ENCODE measurements at regions not wholly inside any gene's neighbourhood (a gene's known extent, or its start where the extent isn't known, plus 50 kb on each side); places are given as distances from the start of the nearest gene placed in this dataset.
"Not testable (repeated sequence)": the region's sequence is repeated elsewhere in the genome, so short reads cannot be mapped to it uniquely, and the experiment has no call there.

DNA sequence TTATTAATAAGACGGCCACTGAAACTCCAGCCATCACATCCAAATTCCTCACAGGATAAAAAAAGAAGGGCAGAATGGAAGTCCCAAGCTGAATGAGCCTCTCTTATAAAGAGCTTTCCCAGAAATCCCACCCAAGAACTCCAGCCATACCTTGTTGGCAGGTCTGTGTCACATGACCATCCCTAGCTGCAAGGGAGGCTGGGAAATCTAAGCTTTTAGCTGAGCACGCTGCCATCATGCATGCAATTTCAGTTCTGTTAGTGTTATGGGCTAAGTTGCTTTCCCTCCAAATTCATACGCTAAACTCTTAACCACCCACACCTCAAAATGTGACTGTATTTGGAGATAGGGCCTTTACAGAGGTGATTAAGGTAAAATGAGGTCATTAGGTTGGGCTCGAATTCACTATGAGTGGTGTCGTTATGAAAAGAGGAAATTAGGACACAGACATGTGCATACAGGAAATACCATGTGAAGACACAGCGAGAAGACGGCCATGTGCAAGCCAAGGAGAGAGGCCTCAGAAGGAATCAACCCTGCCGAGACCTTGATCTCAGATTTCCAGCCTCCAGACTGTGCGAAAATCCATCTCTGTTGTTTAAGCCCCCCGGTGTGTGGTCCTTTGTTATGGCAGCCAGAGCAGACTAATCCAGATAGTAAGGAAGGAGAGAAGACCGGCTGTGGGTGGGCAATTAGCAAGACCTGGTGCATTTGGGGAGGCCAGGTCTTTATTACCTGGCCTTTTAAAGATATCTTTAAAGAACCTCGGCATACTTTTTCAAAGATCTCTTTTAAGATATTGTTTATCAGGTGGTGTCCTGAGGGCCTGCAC is 317.6 kb downstream of the BCOR start:
- DNase-seq = no peak

DNA sequence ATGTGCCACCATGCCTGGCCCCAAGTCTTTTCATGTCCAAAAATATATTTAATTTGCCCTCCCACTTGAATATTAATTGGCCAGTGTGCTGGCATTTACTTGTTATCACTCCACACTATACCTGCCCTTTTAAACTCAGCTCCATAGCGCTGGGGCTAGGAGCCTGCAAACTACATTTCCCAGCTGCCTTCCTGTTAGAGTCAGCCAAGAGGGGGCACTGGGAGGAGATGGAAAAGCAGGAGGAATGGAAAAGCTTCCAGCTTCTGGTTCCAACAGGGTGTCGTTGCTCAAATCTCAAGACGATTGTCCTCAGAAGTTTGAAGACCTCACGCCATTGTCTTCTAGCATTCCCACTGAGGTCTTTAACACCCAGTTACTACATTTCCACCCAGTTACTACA is 315.5 kb downstream of the BCOR start:
- no peak for DNase-seq

DNA sequence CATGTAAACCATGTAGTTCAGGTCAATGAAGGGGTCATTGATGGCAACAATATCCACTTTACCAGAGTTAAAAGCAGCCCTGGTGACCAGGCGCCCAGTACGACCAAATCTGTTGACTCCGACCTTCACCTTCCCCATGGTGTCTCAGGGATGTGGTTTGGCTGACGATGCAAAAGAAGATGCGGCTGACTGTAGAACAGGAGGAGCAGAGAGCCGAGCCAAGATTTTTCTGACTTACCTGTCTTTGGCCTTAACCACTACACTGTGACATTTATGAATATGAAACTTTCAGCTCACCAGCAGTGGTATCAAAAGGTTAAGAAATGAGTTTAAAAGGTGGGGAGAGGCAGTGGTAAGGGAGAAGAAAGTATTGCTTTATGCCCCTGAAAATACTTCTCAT is 309.8 kb downstream of the BCOR start:
- no peak for DNase-seq

DNA sequence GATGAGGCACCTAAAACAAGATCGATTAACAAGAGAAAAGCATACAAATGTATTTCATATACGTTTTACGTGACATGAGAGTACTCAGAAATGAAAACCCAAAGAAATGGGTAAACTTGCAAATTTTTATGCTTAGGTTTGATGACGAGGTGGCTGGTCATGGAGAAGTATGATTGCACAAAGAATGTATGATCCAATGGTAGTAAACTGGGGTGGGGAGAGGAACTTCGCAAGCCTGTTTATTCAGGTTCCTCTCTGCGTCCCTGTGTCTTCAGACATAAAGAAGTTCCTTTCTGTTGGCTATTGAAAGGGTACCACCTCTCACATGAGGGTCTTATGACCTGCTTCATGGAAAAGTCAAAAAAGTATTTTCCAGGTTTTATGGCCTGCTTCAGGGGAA is 309.2 kb downstream of the BCOR start:
- DNase-seq = no peak

DNA sequence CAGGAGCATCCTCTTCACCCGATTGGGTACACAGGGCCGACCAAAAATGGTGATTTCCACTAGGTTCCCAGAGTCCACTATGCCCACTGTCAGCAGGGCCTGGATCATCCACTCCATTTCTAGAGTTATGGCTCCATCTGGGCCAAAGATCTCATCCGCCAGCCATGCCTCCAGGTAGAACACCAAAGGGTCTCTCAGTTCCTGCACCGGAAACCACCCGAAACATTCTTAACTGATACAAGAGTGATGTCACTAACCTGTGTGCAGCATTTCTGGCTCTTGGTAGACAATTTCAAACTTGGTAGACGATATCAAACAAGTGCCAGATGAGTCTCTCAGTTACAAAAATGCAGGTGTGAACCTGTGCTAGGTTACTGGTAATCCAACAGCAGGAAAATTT is 306.1 kb downstream of the BCOR start:
- DNase-seq = no peak

DNA sequence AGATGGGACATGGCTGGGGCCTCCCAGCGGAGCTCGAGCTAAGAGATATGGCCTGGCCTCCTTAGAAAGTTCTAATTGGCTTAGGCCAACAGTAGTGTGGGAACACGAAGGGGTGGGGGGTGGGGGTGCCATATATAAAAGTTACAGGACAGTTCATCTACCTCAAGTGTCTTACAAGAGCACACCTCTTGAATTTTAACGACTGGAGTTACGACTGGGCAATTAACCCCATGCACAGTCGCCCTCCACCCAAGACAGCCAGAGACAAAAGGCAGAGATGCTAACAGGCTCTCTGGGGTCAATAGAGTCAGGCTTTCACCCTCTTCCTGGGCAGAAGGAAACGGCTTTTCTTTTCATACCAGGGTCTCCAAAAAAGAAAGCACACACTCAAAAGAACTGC is 302.2 kb downstream of the BCOR start:
- no peak for DNase-seq

DNA sequence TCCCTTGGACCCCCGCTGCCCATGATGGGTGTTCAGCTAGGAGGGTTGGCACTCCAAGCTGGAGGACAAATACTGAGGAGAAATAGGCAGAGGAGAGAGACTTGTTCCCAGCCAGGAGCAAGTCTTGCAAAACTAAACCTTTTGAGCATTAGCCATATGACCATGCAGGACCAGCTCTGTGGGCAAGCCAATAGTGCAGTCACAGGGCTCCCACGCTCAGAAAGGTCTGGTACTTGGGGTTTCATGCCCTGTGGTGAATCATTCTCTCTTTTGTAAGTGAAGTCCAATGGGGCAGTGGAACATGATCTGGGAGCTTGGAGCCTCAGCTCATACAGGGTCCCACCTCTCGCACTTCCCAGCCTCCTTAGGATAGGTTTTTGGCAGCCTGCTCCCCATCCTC is 300.9 kb downstream of the BCOR start:
- no peak for DNase-seq

DNA sequence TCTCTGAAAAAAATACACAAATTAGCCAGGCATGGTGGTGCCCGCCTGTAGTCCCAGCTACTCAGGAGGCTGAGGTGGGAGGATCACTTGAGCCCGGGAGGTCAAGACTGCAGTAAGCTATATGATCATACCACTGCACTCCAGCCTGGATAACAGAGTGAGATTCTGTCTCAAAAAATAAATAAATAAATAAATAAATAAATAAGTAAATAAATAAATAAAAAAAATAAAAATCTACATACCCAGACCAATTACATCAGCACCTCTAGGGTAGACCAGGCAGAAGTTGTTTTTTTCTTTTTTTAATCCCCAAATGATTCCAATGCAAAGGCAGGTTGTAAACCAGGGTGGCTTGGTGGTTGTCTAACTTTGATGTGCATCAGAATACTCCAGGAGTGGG is 299.3 kb downstream of the BCOR start:
- not testable (repeated sequence) for DNase-seq

DNA sequence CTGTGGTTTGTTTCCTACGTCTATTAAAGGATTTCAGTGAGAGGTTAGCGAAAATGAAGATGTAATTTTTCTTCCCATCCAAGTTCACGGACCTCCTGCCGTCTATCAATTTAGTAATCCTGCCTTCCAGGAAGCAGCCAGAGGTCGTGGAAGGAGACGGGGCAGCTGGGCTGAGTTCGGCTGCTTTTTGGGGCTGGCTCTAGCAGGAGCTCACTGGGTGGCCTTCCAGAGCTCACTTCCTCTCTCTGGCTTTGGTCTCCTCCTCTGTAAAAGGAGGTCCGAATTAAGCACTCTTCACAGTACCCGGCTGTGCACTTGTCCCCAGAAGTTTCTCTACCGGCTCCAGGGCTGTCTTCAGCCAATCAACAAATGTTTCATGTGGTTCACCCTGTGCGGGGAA is 295.4 kb downstream of the BCOR start:
- DNase-seq = no peak

DNA sequence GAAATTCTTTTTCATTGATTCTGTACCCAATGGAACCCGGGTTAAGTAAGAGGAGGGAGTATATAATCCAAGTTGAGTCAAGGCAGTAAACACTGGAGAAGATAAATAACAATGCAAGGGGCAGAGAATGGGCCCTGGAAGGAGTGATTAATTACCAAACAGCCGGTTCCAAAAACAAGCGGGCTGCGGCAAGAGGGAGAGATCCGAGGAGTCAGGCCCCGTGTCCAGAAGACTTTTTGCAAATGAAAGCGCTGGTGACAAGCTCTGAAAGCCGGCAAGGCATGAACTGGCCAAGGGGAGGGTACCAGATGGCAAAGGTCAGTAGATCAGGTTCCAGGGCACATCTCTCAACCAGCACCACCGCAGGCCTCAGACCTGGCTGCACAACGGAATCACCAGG is 294.9 kb downstream of the BCOR start:
- no peak for DNase-seq

DNA sequence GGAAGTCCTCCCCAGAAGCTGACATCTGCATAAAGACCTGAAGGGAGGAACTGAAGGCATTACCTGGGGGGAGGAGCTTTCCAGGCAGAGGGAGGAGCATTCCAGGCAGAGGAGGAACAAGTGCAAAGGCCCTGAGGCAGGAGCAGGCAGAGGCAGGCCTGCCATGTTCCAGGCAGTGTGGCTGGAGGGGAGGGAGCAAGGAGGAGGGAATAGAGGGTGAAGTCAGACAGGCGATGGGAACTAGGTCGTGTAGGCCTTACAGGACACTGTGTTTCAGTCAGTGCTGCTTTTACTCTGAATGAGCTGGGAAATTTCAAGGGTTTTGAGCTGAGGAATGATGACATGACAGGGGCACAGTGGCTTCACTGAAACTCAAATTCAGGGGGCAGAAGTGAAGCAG is 292.7 kb downstream of the BCOR start:
- no peak for DNase-seq

DNA sequence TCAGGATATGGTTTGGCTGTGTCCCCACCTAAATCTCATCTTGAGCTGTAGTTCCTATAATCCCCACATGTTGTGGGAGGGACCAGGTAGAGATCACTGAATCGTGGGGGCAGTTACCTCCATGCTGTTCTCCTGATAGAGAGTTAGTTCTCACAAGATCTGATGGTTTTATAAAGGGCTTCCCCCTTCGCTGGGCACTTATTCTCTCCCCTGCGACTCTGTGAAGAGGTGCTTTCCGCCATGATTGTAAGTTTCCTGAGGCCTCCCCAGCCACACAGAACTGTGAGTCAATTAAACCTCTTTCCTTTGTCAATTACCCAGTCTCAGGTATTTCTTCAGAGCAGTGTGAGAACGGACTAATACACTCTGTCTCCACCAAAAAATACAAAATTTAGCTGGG is 291.9 kb downstream of the BCOR start:
- no peak for DNase-seq

DNA sequence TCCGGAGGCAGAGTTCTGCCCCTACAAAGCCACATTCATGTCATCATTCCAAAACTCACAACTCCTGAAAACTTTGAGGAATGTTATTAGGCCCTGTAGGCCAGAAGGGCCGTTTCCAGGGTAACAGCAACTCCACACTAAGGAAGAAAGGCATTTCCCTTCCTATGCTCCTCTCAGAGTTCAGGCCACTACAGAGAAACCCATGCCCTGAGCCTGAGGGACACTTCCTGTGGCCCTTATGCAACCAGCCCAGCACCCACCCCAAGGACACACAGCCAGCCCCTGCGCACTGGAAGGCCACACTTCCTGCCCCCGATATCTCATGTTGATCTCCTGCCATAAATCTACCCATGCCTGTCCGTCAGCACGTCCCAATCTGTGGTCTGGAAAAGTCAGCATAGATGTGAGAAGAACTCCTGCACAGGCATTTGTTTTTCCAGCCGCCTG is 289.3 kb downstream of the BCOR start:
- DNase-seq = no peak

DNA sequence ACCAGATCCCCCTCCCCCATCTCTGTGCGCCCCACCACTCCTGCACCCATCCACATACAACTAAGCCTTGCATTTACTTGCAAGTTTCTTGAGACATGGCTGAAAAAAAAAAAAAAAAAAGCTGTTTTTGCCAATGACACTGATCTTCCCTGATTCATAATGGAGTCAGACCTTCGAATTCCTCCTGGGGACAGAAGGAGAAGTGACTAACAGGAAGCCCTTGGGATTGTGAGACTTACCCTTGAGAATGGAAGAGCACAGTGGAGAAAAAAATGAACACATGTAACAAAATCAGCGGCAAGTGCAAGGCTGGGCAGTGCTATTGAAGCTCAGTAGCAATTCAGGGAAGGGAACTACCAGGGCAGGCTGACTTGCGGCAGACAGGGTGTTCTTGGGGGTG is 288.4 kb downstream of the BCOR start:
- no peak for DNase-seq

DNA sequence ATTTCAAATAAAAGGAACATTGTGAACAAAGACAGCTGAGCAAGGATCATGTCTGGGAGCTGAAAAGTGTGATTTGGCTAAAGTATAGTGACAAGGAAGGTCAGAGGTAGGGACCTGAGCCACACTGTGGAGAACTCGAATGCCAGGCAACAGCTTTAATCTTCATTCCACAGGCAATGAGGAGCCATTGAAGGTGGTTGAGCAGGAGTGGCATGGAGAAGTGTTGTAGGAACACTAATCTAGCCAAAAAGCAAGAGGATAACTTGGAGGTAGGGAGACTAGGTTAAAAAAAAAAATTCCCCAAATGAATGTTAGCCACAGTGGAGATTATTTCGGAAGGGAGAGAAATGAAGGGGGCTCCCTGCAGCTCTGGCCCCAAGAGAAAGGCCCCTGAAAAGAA is 286.9 kb downstream of the BCOR start:
- no peak for DNase-seq

DNA sequence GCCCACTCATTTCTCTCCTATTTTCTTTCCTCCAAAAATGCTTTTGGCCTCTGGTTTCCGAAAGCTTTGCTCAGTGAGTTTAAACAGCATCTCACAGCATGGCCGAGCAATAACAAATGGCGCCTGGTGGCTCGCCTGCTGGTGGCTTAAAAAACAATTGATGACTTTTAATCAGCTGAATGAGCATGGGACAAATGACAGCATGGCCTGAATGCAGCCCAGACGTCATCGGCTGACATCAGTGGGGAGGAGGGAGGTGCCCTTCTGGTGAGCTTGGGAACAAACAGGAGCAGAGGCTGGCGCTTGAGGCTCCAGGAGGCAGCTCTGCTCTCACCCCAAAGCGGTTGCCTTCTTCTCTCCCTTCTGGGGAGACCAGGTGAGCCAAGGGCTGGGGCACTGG is 286.4 kb downstream of the BCOR start:
- no peak for DNase-seq

DNA sequence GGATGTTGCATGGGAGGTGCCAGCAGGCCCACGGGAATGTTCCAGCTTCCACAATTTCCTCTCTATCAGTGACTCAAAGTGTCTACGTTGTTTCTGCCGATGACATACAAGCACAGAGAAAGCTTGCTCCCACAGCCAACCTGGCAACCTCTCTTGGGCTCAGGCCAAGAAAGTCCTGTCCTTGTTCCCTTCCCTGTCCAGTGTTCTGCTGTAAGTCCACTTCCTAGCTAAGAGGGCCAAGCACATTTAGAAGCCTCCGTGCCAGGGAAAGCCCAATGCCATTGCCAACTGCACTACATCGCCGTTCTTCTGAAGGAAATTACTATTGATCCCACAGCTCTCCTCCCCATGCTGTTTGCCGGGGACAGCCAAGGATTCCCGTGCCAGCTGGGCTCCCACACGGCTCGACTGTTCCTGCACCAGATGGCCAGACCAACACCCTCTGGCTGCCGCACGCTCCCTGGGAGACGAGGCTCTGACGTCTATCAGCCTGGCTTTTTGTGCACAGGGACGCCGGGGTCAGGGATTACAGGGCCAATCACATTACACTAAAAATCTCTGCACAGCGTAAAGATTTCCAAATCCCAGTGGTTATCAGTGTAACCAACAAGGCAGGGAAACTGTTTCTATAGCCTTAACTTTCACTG is 284.0 kb downstream of the BCOR start:
- DNase-seq = no peak

DNA sequence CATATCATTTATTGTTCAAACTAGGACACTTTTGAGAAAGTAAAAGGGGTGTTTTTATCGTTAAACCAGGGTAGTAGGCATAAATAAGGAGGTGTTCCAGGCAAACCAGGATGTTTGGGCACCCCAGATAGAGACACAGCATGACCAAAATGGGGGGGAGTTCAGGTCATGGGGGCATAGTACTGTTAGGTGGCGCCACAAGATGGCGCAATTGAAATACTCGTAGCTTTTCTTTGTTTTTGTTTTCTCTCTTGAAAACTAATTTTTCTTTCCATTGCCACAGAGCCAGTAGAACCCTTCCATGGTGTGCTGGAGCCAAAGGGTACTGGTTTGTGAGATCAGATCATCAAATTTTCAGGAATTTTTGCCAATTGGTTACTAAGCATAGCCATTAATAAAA is 283.4 kb downstream of the BCOR start:
- peak; percentile 0 for DNase-seq

DNA sequence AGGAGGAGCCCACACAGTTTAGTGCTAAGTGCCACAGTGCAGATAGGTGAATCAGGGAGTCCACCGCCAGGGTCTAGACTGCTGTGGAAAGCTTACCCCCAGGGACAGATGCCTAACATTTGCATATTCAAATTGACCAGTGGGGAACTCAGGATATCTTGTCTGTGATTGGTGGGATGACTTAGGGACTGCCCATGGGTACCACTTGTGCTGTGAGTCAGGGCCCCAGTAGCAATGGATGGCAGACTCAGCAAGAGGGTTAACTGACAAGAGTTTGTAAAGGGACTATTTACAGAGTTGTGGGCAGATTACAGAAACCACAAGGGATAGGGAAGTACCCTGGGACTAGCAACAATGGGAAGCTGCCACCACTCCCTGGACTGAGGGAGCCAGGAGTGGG is 282.1 kb downstream of the BCOR start:
- DNase-seq = no peak

DNA sequence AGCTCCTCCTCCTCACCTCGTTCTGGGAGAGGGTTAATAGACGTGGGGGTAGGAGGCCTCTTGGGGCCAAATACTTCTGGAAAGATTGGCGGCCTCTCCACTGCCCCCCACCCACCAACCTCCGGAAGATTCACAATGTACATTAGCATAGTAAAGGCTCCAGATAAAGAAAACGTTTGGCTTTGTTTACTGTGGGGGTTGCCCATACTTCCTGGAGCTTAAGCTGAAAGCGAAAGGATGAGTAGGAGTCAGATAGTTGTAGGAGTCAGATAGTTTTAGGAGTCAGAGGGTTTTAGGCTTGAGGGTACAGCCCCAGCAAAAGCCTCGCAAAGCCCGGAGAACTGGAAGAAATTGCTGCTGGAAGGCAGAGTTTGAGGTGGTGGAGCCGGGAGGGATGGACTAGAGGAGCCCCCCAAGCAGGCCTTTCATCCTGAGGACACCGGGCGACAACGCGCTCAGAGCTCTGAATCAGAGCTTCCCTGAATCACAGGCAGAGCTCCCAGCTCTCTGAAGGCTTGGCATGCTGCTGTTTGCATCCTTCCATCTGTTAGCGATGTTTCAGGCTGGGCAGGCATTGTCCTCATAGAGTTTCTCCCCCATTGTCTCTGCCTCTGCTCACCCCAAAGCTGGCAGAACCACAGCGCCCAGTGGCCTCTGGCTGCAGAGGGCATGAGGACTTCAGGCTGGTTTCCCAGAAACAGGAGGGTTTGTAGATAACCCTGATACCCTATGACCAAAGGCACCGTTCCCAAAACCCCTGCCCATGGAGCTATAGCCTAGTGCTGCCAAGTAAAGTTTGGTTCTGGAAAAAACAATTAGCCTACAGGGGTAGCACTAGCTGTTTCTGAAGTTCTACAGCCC is 280.7 kb downstream of the BCOR start:
- no peak for DNase-seq

DNA sequence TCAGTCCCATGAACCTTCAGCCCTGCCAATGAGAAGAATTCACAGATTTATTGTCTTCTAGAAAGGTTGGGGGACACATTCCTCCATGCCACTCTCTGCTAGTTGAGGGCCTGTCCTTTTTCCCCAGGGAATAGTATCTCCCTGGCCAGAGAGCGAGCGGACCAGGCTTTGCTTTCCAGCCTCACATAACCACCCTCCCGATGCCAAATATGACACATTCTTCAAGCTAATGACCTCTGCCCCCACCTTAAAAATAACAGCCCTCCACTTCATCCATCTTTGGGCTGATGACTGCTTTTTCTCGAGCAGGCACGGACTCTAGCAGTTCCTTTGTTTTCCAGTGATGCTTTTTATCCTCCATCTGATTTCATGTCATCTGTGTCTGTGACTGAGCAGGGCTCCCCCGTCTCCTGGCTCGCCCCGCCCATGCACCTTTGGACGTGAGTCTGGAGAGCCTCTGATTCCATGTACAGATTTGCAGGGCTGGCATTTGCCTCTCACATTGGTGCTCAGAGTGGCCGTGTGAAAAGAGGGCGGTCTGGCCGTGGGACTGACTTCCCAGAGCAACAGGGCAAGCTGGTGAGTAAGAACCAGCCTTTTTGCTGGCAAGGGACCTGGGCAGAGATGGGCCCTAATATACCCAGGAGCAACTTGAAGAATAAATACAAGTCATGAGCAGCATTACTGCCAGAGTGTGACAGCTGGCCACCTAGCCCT is 279.8 kb downstream of the BCOR start:
- no peak for DNase-seq

DNA sequence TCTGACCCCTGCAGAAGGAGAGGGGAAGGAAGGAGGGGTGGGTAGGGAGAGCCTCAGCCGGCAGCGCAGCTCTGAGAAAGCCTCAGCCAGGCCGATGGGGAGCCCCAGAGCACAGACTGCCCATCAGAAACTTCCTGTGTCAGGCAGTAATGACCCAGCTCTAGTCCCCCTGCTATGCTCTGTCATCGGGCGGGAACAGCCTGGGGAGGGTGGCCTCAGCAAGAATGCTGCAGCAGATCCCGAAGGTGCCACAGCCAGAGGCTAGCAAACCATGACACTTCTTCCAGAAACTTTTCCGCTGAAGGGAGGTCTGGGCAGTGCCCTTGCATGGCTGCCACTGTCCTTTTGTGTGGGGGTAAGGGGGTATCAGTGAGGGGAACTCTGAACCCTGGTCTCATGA is 279.0 kb downstream of the BCOR start:
- DNase-seq = no peak

All from effector CD8-positive, alpha-beta T cell (primary cell).